HPDE6-E6E7 (cell line): ENCODE measurements at regions not wholly inside any gene's neighbourhood (a gene's known extent, or its start where the extent isn't known, plus 50 kb on each side); places are given as distances from the start of the nearest gene placed in this dataset.
"Not testable (repeated sequence)": the region's sequence is repeated elsewhere in the genome, so short reads cannot be mapped to it uniquely, and the experiment has no call there.

Experiments
- DNase-seq: peaks from one replicate; pipeline ENCODE4 v3.0.0; 2011; ENCODE audit warnings: missing footprints; ENCODE audit errors: extremely low spot score

GRCh38 chr18:65998971-65999700, 248.3 kb downstream of the CDH7 start:
- not testable (repeated sequence) for DNase-seq

- DNase-seq = no peak
Measured at GRCh38 chr18:65995206-65995605, 244.4 kb downstream of the CDH7 start.

GRCh38 chr18:65994302-65994701, 243.5 kb downstream of the CDH7 start:
- no peak for DNase-seq

- DNase-seq = no peak
Measured at GRCh38 chr18:65990944-65991708, 240.3 kb downstream of the CDH7 start.

- no peak for DNase-seq
Measured at GRCh38 chr18:65990174-65990690, 239.4 kb downstream of the CDH7 start.

GRCh38 chr18:65988972-65989371, 238.2 kb downstream of the CDH7 start:
- no peak for DNase-seq

- no peak for DNase-seq
Measured at GRCh38 chr18:65988386-65988785, 237.6 kb downstream of the CDH7 start.

GRCh38 chr18:65983750-65984149, 232.9 kb downstream of the CDH7 start:
- no peak for DNase-seq

GRCh38 chr18:65975536-65975935, 224.7 kb downstream of the CDH7 start:
- DNase-seq = no peak

GRCh38 chr18:65974758-65975157, 223.9 kb downstream of the CDH7 start:
- DNase-seq = no peak

- no peak for DNase-seq
Measured at GRCh38 chr18:65968239-65969004, 217.6 kb downstream of the CDH7 start.

- no peak for DNase-seq
Measured at GRCh38 chr18:65955747-65956146, 204.9 kb downstream of the CDH7 start.

GRCh38 chr18:65954372-65954771, 203.6 kb downstream of the CDH7 start:
- DNase-seq = no peak

GRCh38 chr18:65946777-65947176, 196.0 kb downstream of the CDH7 start:
- no peak for DNase-seq

GRCh38 chr18:65943268-65943667, 192.5 kb downstream of the CDH7 start:
- no peak for DNase-seq

- no peak for DNase-seq
Measured at GRCh38 chr18:65942854-65943253, 192.0 kb downstream of the CDH7 start.

GRCh38 chr18:65942104-65942503, 191.3 kb downstream of the CDH7 start:
- DNase-seq = peak; percentile 2

- peak; percentile 2 for DNase-seq
Measured at GRCh38 chr18:65941482-65941881, 190.7 kb downstream of the CDH7 start.
